GM21723 (cell line): ENCODE measurements at regions not wholly inside any gene's neighbourhood (a gene's known extent, or its start where the extent isn't known, plus 50 kb on each side); places are given as distances from the start of the nearest gene placed in this dataset.
A peak's percentile ranks its signal among the peaks of the same experiment; 100 is the strongest.
"Not testable (repeated sequence)": the region's sequence is repeated elsewhere in the genome, so short reads cannot be mapped to it uniquely, and the experiment has no call there.

ENCODE experiments used
- ATAC-seq: cut with Tn5 transposase; IDR thresholded peaks from one replicate; pipeline ENCODE4 v1.9.1; 2021; ENCODE audit warnings: mild to moderate bottlenecking, moderate library complexity; ENCODE audit not compliant: unreplicated experiment

- not testable (repeated sequence) for ATAC-seq
Observed at GRCh38 chr15:85196697-85197096, 183.7 kb upstream of the AKAP13 start.

- ATAC-seq = not testable (repeated sequence)
Observed at GRCh38 chr15:85197582-85197981, 182.8 kb upstream of the AKAP13 start.

DNA sequence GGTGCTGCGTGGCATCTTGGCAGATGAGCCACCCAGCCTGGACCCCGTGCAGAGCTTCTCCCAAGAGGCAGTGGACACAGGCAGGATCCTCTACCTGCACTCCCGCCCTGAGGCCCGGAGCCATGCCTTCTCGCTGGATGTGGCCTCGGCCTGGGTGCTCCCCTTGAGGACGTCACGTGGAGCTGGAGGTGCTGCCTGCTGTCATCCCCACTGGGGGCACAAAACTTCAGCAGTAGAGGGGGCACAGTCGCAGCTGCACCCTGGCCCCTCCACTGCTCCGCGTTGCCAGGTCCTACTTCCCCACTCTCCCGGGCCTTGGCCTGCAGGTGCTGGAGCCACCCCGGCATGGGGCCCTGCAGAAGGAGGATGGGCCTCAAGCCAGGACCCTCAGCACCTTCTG, 182.0 kb upstream of the AKAP13 start:
- ATAC-seq = not testable (repeated sequence)

GRCh38 chr15:85200215-85200614, 180.2 kb upstream of the AKAP13 start:
- ATAC-seq = peak; percentile 91

GRCh38 chr15:85201118-85201793, 179.1 kb upstream of the AKAP13 start:
- not testable (repeated sequence) for ATAC-seq

DNA sequence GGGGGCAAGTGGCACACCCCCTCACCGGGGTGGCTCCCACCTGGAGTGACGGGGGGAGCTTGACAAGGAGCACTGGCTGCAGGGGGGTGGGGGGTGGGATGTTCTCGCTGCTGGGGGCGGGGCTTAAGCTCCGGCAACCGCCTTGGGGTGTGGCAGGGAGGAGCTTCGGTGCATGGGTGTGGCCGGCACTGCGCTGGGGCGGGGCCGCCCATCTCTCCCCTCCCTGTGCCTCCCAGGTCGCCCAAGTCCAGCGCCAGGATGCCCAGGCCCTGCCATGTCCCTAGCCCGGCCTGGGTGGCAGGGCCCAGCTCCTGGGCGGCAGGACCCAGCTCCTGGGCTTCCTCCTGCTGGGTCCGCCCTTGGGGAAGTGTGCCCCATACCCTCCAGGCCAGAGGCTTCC, 175.9 kb upstream of the AKAP13 start:
- not testable (repeated sequence) for ATAC-seq

GRCh38 chr15:85233791-85234325, 146.5 kb upstream of the AKAP13 start:
- ATAC-seq = not testable (repeated sequence)

- ATAC-seq = not testable (repeated sequence)
Observed at GRCh38 chr15:85234450-85235196, 145.8 kb upstream of the AKAP13 start.

GRCh38 chr15:85244056-85244455, 136.3 kb upstream of the AKAP13 start:
- ATAC-seq = not testable (repeated sequence)

DNA sequence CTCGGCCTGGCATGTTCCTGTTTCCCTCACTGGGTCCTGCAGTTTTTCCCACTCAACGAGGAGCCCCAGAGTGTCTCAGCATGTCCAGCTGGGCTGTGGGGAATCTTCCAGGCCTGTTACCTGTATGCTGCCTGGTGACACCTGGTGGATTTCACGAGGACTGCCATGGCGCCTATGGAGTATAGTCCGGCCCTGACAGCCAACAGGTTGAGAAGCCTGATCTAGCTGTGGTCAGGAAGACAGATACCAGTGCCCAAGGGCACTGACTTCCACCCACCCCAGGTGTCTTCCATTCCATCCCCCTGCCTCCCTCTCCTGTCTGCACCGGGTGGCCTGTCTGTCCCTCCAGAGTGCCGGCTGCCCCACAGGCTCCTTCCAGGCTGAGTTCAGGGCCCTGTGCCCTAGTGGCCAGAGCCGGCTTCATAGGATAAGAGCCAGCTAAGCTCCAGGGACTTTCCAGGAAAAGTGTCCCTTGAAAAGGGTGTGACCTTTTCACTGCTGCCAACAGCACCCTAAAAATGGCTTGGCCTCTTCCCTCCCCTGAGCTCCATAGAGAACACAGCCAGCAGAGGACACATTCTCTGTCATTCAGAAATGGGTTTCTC, 129.4 kb upstream of the AKAP13 start:
- not testable (repeated sequence) for ATAC-seq

GRCh38 chr15:85253196-85253915, 127.0 kb upstream of the AKAP13 start:
- ATAC-seq = peak; percentile 74

GRCh38 chr15:85254961-85255360, 125.4 kb upstream of the AKAP13 start:
- ATAC-seq = not testable (repeated sequence)

DNA sequence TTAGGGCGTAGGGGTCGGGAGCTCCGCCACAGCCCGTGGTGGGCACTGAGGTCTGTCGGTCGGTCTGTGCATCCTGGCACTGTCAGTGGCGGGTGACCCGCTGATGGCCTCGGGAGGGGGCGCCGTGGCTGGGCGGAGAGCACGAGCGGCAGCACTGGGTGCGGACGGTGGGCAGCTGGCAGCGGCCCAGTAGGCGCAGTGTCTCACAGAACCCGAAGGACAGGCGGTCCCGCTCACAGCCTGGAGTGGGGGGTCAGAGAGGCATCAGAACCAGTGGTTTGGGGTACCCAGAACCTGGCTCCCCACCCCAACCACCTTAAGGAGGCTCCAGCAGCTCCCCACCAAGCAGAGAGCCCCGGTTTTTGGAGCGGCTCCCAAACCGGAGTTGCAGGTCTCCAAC, 124.9 kb upstream of the AKAP13 start:
- ATAC-seq = not testable (repeated sequence)

DNA sequence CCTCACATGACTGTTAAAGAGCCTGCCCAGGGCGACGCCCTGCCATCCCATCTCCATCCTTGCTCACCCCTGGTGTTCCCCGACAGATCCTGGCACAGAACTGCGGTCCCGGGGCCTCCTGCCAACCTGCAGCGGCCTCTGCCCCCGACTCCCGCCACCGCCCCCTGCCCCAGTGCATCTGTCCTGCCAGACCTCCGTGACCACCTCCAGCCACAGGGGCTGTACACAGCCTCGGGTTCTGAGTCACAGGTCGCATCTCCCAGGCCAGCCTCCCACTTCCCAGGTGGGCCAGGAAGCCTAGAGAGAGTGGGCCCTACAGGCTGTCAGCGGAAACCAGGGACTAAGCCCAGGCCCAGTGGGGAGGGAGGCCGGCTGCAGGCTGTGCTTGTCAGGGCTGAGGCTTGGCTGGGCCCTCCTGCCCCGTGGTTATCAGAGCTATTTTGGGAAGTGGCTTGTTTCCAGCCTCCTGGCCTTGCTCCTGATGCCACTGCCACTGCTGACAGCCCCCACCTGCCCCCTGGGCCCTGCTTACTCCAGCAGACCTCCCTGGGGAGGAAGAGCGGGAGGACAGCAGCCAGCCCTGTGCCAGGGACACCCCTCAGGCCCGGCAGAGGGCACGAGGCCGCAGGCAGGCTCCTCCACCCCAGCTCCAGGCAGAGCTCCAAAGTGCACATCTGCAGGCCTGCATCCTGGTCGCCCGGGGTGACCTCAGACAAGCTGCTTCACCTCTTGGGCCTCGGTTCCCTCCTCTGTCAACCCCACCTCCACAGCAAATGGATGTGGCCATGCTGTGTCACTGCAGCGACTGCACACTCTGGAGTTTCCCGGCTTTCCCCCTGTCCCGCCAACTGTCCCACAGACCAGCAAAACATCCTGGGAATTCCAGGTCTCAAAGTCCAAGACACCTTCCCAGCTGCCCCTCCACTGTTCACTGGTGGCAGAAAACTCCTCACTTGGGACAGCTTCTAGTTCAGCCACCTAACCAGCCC, 124.1 kb upstream of the AKAP13 start:
- not testable (repeated sequence) for ATAC-seq

- not testable (repeated sequence) for ATAC-seq
Observed at GRCh38 chr15:85258062-85258445, 122.3 kb upstream of the AKAP13 start.

DNA sequence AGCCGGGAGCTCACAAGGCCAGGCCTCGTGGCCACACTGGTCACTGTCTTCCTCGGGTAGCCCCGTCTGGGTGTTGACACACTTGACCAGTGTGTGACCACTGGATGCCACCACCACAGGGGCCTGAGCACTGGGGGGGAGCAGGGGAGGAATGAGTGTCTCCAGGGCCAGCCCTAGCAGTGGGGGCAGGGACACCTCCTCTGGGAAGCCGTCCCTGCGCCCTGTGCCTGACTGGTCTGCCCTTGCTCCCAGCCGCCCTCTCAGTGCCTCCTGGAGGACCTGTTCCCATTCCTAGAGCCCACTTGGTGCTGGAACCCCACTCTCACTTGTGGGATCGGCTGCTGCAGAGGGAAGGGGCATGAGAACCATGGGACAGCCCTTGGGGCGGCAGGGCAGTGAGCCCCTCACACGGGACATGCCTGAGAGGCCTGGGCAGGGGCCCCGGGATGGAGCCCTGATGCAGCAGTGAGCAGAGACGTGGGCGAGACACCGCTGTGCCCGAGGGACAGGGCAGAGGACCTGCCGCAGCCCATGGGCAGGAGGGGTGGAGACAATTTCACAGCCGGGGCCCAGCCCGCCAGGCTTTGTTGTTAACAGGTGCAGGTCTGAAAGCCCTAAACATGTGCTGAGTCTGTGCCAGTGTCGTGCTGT, 121.7 kb upstream of the AKAP13 start:
- not testable (repeated sequence) for ATAC-seq

GRCh38 chr15:85260526-85260925, 119.9 kb upstream of the AKAP13 start:
- not testable (repeated sequence) for ATAC-seq

- ATAC-seq = not testable (repeated sequence)
Observed at GRCh38 chr15:85262461-85263055, 117.8 kb upstream of the AKAP13 start.
